DMS79 treated with DMSO at 0.1 percent for 48 hours (cell line): ENCODE measurements at regions not wholly inside any gene's neighbourhood (a gene's known extent, or its start where the extent isn't known, plus 50 kb on each side); places are given as distances from the start of the nearest gene placed in this dataset.

Experiments
- DNase-seq: peaks from one replicate; lab custom pipeline; 2025; lab: John Stamatoyannopoulos, UW

- DNase-seq, result no peak
Measured at GRCh38 chr11:32200136-32200847, 109.4 kb downstream of the RCN1 start.

GRCh38 chr11:32204751-32205150 lies 113.9 kb downstream of the RCN1 start:
- no peak for DNase-seq

DNA sequence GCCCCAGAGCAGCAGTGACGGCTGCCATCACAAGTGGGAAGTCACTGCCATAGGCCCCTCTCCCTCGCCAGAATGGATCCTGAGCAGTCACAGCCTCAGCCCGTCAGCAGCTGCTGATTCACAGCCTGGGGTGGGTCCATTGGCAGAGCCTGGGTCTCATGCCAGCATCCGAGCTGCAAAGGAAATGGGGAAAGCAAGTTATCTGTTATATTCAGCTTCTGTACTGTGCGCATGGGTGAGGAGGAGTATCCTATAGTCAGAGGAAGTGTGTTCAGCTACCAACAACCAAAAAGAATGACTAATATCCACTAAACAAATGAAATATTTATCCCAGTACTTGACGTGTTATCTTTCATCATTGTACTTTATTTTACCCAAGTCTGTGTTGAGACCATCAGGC lies 119.7 kb downstream of the RCN1 start:
- no peak for DNase-seq

- no peak for DNase-seq
Measured at GRCh38 chr11:32213223-32213622, 122.3 kb downstream of the RCN1 start.

DNA sequence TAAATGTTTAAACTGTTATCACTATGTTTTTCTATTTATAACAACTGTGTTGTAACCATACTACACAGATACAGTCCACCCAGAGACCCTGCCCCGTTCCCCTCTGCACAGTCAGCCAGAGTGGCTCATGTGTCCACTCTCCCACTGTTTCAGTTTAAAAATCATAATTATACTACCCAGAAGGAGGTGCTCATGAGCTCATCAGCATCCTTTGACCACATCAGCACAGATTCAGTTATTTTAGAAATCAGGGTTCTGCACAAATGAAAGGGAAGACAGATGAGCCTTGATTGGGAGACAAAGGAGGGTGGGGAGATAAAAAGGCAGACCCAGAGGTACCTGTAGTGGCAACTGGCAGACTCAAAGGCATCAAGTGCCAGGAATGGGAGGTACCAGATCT lies 124.3 kb downstream of the RCN1 start:
- DNase-seq, result no peak

DNA sequence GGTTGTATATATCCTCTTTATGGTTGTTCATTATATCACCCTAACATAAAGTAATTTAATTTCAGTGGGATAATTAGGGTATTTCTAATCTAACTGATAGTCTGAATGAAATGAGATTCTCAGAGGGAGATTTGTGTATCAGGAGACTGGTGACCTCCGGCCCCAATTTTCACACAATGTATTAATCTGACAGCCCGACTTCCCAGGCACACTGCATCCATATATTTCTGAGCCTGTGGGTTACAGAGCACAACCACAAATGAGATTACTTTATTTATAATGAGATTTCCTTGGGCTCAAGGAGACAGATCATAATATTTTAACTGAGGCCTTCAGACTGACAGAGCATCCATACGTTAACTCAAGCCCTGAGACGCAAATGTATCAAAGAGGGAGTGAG lies 125.9 kb downstream of the RCN1 start:
- DNase-seq, result no peak

DNA sequence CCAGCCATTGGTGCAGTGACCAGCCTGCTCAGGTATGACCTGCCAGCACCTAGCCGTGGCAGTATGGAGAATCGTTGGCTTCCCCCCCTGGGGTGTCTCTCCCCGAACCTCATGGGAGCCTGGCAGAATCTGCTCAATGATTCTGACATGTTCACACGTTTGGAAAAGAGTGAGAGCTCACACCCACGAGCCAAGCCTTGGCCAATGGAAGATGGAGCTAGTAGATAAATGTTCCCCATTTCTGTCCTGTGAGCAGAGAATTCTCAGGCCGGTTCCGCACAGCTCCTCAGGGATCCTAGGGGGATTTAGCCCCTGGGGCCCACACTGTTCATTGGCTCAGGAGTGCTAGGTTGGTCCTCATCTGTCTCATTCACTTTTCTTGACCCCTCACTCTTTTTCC lies 128.4 kb downstream of the RCN1 start:
- no peak for DNase-seq

- no peak for DNase-seq
Measured at GRCh38 chr11:32221476-32222032, 130.7 kb downstream of the RCN1 start.

- no peak for DNase-seq
Measured at GRCh38 chr11:32224580-32224979, 133.7 kb downstream of the RCN1 start.

GRCh38 chr11:32225571-32226285 lies 134.9 kb downstream of the RCN1 start:
- no peak for DNase-seq

DNA sequence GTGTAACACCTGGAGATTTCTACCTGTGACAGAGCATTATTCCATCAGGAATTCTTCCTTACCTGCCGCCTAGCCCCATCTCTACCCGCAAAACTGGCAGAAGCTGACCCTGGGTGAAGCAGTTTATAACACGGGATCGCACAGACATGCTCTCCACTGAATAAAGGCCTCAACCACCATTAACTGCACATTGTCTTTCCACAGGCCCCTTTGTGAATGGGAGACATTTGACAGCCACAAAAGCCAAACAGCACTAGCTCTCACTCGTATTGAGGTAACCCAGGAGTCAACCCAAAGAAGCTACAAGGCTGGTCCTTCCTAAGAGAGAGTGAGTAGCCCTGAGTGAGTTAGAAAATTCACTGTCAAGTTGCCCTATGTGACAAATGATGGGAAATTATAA lies 135.6 kb downstream of the RCN1 start:
- DNase-seq, result no peak

DNA sequence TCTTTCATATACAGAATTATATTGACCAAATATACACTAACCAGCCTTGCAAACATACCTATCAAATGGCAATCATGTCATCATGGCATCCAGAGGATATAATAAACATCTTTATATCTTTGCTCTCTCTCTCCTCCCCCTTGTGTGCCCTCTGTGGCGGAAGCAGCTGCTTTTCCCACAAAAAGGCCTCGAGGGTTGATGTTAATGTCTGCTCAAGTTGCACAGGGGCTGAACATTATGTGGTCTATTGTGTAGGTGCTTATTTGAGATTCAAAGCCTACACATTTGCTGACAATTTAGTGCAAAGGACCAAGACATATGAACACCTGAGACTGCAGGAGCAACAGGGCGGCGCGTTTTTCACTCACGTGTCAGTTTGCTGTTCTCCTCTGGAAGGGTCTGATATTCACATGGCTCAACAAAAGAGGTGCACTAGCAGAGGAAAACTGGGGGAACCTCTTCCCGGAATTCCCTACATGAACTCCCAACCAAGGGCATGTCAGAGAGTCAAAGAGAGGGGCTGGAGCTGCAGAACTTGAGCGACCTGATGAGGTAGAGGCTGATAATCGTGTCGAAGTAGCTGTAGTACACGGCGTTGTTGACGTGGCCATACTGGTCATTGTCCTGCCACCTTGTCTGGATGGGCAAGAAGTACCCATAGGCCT lies 138.8 kb downstream of the RCN1 start:
- no peak for DNase-seq

DNA sequence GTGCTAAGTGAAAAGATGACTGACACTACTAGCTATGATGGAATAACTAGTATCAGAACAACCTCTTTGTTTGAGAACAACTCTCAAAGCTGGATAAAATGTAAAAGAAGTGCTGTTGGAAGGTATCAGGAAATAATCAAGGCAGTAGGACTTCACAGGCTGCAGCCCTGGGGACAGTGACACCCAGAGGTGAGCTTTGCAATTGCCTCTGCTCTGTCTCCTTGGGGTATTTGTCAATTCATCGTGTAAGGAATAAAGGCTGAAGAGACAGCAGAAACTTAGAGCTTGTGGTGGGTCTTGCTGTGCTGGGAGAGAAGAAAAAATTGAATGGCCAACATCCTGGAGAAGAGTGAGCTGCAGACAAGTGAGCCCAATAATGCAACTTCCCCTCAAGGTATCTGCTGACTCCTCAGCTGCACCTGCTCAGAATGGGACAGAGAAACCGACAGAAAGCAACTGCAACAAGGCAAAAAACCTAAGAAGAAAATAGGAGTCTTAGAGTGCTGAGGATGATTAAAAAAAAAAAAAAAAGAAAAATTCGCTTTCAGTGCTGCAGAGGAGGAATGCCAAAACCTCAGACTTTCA lies 141.1 kb downstream of the RCN1 start:
- DNase-seq, result no peak

GRCh38 chr11:32232516-32232915 lies 141.6 kb downstream of the RCN1 start:
- DNase-seq, result no peak

DNA sequence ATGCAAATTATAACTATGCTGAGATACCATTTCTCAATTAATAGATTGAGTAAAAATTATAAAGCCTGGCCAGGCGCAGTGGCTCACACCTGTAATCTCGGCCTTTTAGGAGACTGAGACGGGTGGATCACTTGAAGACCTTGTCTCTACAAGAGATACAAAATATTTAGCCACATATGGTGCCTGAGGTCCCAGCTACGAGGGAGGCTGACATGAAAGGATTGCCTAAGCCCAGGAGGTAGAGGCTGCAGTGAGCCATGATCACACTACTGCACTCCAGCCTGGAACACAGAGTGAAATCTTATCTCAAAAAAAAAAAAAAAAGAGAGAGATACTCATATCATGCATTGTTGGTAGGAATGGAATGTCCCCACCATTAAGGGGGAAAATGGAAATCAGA lies 142.4 kb downstream of the RCN1 start:
- DNase-seq, result no peak

GRCh38 chr11:32233928-32234327 lies 143.1 kb downstream of the RCN1 start:
- no peak for DNase-seq

GRCh38 chr11:32244453-32244852 lies 153.6 kb downstream of the RCN1 start:
- no peak for DNase-seq

- DNase-seq, result no peak
Measured at GRCh38 chr11:32253706-32254105, 162.8 kb downstream of the RCN1 start.

DNA sequence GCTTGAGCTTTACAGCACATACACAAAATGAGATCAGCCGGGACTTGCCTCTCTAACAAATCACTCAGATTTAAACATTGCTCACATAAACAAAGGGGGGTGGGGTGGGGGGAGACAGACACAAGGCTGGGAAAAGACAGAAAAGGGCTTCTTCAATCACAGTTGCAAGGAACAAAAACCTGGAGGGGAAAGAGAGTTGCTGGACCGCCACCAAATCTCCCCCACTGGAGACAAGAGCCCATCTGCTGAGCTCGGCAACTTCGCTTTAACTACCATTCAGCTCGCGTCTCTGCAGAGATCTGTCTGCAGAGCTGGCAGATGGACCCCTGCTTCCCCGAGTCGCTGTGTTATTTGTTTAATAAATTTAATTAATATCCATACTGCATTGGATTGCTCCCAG lies 165.0 kb downstream of the RCN1 start:
- no peak for DNase-seq

GRCh38 chr11:32256466-32256865 lies 165.6 kb downstream of the RCN1 start:
- no peak for DNase-seq

GRCh38 chr11:32259641-32260081 lies 168.8 kb downstream of the RCN1 start:
- peak; percentile 77 for DNase-seq

- no peak for DNase-seq
Measured at GRCh38 chr11:32262367-32262766, 171.5 kb downstream of the RCN1 start.

DNA sequence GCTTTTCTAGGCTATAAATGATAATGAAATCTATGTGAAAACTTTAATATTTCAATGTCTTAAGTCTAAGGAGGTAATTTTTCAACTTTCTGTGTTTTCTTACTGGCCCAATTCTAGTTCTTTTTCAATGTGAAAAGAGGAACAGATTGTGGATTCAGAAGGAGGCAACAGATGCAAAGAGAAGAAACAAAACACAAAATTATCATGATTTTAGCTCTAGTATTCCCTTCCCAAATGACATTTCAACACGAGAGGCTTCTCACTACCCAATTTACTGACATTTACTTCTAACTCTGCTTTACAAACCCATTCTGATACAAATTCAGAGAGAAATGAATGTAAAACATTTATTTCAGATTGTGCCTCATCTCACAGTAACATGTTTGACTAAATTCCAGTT lies 169.4 kb downstream of the WT1 start:
- DNase-seq, result no peak
